ENCODE measurements at regions not wholly inside any gene's neighbourhood (a gene's known extent, or its start where the extent isn't known, plus 50 kb on each side); places are given as distances from the start of the nearest gene placed in this dataset.
A peak's percentile ranks its signal among the peaks of the same experiment; 100 is the strongest.

DNA sequence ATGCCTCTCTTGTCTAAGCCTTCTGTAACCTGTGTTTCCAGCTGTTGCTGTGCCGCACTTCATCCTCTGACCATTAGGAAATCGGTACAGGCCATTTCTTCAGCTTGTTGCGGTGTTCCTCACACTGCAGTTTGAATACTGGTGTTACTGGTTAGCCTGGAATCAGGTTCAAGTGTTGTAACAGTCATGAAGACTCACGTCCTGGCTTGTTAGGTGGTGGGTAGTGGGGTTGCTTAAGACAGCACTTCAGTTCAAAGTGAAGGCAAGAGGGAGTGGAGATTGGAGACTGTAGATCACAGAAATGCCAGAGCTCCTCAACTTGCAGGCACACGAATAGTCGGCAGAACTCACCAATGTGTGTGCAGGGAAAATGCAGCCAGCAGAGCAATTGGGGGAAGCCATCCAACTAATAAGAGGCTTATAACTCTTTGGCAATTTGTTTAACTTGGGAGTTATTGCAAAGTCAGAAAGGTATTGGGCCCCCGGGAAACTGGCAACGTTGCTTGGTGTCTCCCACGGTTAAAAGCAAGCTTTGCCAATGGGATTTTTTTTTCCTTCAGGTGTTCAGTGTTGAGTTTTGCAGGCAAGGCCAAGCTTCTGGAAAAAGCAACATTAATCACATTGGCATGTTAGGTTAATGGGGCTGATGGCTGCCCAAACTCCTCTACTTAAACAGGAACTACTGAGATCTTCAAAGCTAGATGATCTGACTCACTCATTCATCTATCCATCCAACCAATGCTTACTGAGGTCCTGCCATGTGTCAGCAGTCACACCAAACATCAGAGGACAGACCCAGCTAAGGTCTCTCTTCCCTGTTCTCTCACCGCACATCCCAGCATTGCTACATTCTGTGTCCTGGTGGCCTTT is 380.9 kb downstream of the GATA3 start:
- no peak for TF ChIP-seq CTCF (IDR thresholded peaks at IDR 0.05; ENCODE audit: poor library complexity, severe bottlenecking)
- H3K4me3 ChIP-seq (ENCODE audit: severe bottlenecking): no peak overlapping the region
- no peaks in the 10 kb centered on the region for H3K9me3 ChIP-seq (ENCODE audit: severe bottlenecking)
- ATAC-seq (ENCODE audit: low read depth): peak; percentile 64
- no peak for DNase-seq (ENCODE audit: low spot score)
- no peaks in the 10 kb centered on the region for H3K36me3 ChIP-seq (ENCODE audit: low read depth)
- peak overlapping the region; percentile 34 for H3K27ac ChIP-seq (ENCODE audit: poor library complexity, severe bottlenecking)
- H3K27me3 ChIP-seq (ENCODE audit: insufficient read depth, poor library complexity, severe bottlenecking): no peaks in the 10 kb centered on the region
- H3K4me1 ChIP-seq (ENCODE audit: insufficient read depth, poor library complexity, severe bottlenecking): peaks cover 9% of the 10 kb centered on the region

DNA sequence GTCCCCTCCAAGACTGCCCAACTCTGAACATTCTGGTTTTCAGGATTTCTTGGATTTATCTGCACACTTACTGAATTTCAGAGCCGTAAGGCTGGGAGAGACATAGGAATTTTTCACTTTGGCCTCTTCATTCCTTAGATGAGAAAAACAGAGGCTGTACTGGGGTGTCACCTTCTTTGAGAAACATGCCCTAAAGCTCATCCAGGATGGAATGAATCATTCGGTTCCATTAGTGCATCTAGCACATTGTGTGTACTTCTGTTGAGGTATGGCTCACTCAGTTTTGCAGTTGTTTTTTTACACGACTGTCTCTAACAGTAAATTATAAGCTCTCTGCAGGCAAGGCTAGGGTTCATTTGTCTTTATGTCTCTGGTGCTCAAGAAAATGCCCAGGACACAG is 383.4 kb downstream of the GATA3 start:
- Histone ChIP-seq H3K9me3 (ENCODE audit: severe bottlenecking) (no peaks in the 10 kb centered on the region), H3K36me3 (ENCODE audit: low read depth) (no peaks in the 10 kb centered on the region), H3K27me3 (ENCODE audit: insufficient read depth, poor library complexity, severe bottlenecking) (no peaks in the 10 kb centered on the region), H3K4me3 (ENCODE audit: severe bottlenecking) (no peak overlapping the region), H3K27ac (ENCODE audit: poor library complexity, severe bottlenecking) (no peak overlapping the region), H3K4me1 (ENCODE audit: insufficient read depth, poor library complexity, severe bottlenecking) (peaks cover 9% of the 10 kb centered on the region)
- no peak for TF ChIP-seq CTCF (IDR thresholded peaks at IDR 0.05; ENCODE audit: poor library complexity, severe bottlenecking)
- ATAC-seq (ENCODE audit: low read depth) (no peak), DNase-seq (ENCODE audit: low spot score) (no peak)

DNA sequence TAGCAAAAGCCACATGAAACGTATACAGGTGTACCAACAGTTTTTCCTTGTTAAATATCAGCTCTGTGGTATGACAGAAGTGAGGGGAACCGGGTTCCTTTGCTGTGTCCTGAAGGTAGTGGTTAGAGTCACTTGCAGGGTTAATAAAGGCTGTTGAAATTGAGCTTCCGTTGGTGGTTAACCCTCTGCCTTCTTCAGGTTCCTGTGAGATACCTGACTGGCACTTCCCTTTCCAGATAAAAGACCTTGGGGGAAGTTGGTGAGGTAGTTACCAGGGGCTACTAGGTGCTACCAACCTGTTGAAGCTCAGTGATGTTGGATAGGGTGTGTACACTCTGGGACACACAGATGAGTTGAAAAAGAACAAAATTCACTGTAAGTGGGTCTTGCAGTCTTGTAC is 384.1 kb downstream of the GATA3 start:
- DNase-seq (ENCODE audit: low spot score) (no peak), ATAC-seq (ENCODE audit: low read depth) (no peak)
- no peak for TF ChIP-seq CTCF (IDR thresholded peaks at IDR 0.05; ENCODE audit: poor library complexity, severe bottlenecking)
- Histone ChIP-seq H3K4me3 (ENCODE audit: severe bottlenecking) (no peak overlapping the region), H3K9me3 (ENCODE audit: severe bottlenecking) (no peaks in the 10 kb centered on the region), H3K27me3 (ENCODE audit: insufficient read depth, poor library complexity, severe bottlenecking) (no peaks in the 10 kb centered on the region), H3K27ac (ENCODE audit: poor library complexity, severe bottlenecking) (no peak overlapping the region), H3K4me1 (ENCODE audit: insufficient read depth, poor library complexity, severe bottlenecking) (peaks cover 9% of the 10 kb centered on the region), H3K36me3 (ENCODE audit: low read depth) (no peaks in the 10 kb centered on the region)

DNA sequence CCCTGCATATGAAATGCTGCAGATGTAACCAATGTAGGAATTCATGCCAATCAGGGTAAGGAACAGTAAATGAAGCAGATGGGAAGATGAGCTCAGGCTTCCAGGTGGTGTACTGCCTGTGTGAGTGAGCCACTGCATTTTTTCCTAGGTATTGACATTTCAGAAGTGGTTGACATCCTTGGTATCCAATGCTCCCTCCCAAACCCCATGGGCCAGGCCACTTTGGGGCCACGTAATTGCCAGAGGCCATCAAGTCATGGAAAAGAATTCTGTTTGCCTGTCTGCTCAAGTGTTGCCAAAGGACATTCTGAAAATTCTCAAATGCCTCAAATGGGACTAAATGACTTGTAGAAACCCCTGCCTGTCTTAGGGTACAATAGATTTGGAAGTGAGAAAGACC is 384.6 kb downstream of the GATA3 start:
- no peaks in the 10 kb centered on the region for H3K9me3 ChIP-seq (ENCODE audit: severe bottlenecking)
- no peak for DNase-seq (ENCODE audit: low spot score)
- no peak for ATAC-seq (ENCODE audit: low read depth)
- H3K4me1 ChIP-seq (ENCODE audit: insufficient read depth, poor library complexity, severe bottlenecking): peaks cover 9% of the 10 kb centered on the region
- H3K4me3 ChIP-seq (ENCODE audit: severe bottlenecking): no peak overlapping the region
- no peak overlapping the region for H3K27ac ChIP-seq (ENCODE audit: poor library complexity, severe bottlenecking)
- no peaks in the 10 kb centered on the region for H3K36me3 ChIP-seq (ENCODE audit: low read depth)
- TF ChIP-seq CTCF (IDR thresholded peaks at IDR 0.05; ENCODE audit: poor library complexity, severe bottlenecking): no peak
- no peaks in the 10 kb centered on the region for H3K27me3 ChIP-seq (ENCODE audit: insufficient read depth, poor library complexity, severe bottlenecking)

DNA sequence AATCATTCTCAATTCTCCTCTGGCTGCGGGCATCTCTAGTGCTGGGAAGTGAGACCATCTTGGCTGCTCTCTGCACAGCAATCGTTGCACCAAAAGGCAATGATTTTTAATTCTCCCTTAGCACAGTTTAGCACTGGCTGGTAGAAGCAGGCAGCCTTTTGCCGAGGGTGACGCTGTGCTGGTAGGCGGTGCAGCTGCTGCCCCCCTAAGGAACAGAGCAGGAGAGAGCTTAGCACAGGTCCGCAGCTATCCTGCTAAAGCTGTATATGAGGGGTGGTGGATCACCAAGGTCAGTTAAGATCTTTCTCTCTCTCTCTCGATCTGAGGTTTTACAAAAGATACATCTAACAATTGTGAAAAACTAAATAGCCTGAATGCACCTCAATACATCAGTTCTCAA is 390.1 kb downstream of the GATA3 start:
- no peaks in the 10 kb centered on the region for H3K9me3 ChIP-seq (ENCODE audit: severe bottlenecking)
- no peak overlapping the region for H3K4me3 ChIP-seq (ENCODE audit: severe bottlenecking)
- H3K27ac ChIP-seq (ENCODE audit: poor library complexity, severe bottlenecking): no peak overlapping the region
- no peak for TF ChIP-seq CTCF (IDR thresholded peaks at IDR 0.05; ENCODE audit: poor library complexity, severe bottlenecking)
- no peaks in the 10 kb centered on the region for H3K4me1 ChIP-seq (ENCODE audit: insufficient read depth, poor library complexity, severe bottlenecking)
- ATAC-seq (ENCODE audit: low read depth) (no peak), DNase-seq (ENCODE audit: low spot score) (no peak)
- no peaks in the 10 kb centered on the region for H3K27me3 ChIP-seq (ENCODE audit: insufficient read depth, poor library complexity, severe bottlenecking)
- no peaks in the 10 kb centered on the region for H3K36me3 ChIP-seq (ENCODE audit: low read depth)

Measured in RWPE2 (cell line).